ENCODE measurements at regions not wholly inside any gene's neighbourhood (a gene's known extent, or its start where the extent isn't known, plus 50 kb on each side); places are given as distances from the start of the nearest gene placed in this dataset.

DNA sequence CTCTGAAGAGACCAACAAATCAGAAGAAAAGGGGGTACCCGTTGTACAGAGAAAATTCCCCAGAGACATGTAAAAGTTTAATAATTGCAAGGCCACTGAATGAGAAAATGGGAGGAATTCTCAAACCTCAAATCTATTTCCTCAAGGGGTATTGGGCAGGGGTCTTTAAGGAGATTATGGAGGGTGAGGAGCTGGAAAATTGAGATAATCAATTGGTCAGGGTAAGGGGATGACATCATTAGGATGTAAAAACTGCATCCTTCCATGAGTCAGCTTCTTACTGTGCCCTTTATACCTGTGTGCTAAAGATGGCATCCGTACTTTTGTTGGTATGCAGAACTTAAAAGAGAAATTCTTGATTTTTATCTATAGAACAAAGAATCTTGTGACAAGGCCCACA, 641.5 kb downstream of the LRFN5 start:
- no peaks in the 10 kb centered on the region for H3K79me2 ChIP-seq (ENCODE audit: control insufficient read depth, insufficient read depth, low read length)
- DNase-seq (ENCODE audit: low read depth, low spot score) (no peak), FAIRE-seq (no peak)
- H3K4me2 ChIP-seq (ENCODE audit: insufficient read depth, low read length): no peak overlapping the region
- ChIA-PET CTCF (no interaction called here), POLR2A (no interaction called here)
- no peak overlapping the region for H2AFZ ChIP-seq (ENCODE audit: low read depth, low read length)
- H3K36me3 ChIP-seq (ENCODE audit: control insufficient read depth in 2 of 2, extremely low read depth in 1 of 2, insufficient read depth in 2 of 2, low read length in 2 of 2): no peaks in the 10 kb centered on the region
- no peak overlapping the region for H3K4me3 ChIP-seq (replicated peaks in 1 of 3; ENCODE audit: insufficient read depth in 1 of 3, low read depth in 1 of 3, low read length in 3 of 3)
- intact Hi-C loops (cut with micrococcal nuclease) (no loop called here), dilution Hi-C loops (cut with MboI; ENCODE audit: extremely low pct_ligation_motif_present, low sequenced_read_pairs) (no loop called here)
- H3K27ac ChIP-seq (ENCODE audit: insufficient read depth, low read depth, low read length): no peak overlapping the region
- no peaks in the 10 kb centered on the region for H3K9me1 ChIP-seq (replicated peaks; ENCODE audit: control insufficient read depth, extremely low read depth, insufficient read depth, low read length)
- no peaks in the 10 kb centered on the region for H4K20me1 ChIP-seq (replicated peaks; ENCODE audit: control insufficient read depth, extremely low read depth, insufficient read depth, low read length)
- H3K9me3 ChIP-seq (replicated peaks; ENCODE audit: control insufficient read depth, insufficient read depth, low read length): no peaks in the 10 kb centered on the region
- TF ChIP-seq, protein P1, sequence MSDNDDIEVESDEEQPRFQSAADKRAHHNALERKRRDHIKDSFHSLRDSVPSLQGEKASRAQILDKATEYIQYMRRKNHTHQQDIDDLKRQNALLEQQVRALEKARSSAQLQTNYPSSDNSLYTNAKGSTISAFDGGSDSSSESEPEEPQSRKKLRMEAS (IDR thresholded peaks at IDR 0.05; ENCODE audit: insufficient read depth, insufficient read length): no peak
- TF ChIP-seq JUN (IDR thresholded peaks at IDR 0.05; ENCODE audit: borderline replicate concordance, insufficient read depth, insufficient read length, low read depth) (no peak), EZH2 (IDR thresholded peaks at IDR 0.05; ENCODE audit: borderline replicate concordance, low read depth, low read length, severe bottlenecking) (no peak), POLR2A (IDR thresholded peaks at IDR 0.05; ENCODE audit: low read depth, low read length) (no peak), FOS (IDR thresholded peaks at IDR 0.05; ENCODE audit: borderline replicate concordance, insufficient read depth, low read length) (no peak), MYC (IDR thresholded peaks at IDR 0.05; ENCODE audit: low read depth, low read length) (no peak), GATA2 (IDR thresholded peaks at IDR 0.05; ENCODE audit: insufficient read depth, insufficient read length, low read depth, low read length) (no peak), POLR2AphosphoS5 (IDR thresholded peaks at IDR 0.05; ENCODE audit: insufficient read depth, low read depth, low read length) (no peak)
- TF ChIP-seq, protein P2, sequence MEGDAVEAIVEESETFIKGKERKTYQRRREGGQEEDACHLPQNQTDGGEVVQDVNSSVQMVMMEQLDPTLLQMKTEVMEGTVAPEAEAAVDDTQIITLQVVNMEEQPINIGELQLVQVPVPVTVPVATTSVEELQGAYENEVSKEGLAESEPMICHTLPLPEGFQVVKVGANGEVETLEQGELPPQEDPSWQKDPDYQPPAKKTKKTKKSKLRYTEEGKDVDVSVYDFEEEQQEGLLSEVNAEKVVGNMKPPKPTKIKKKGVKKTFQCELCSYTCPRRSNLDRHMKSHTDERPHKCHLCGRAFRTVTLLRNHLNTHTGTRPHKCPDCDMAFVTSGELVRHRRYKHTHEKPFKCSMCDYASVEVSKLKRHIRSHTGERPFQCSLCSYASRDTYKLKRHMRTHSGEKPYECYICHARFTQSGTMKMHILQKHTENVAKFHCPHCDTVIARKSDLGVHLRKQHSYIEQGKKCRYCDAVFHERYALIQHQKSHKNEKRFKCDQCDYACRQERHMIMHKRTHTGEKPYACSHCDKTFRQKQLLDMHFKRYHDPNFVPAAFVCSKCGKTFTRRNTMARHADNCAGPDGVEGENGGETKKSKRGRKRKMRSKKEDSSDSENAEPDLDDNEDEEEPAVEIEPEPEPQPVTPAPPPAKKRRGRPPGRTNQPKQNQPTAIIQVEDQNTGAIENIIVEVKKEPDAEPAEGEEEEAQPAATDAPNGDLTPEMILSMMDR (IDR thresholded peaks at IDR 0.05; ENCODE audit: extremely low read depth in 1 of 2, insufficient read depth in 1 of 2, low read depth in 1 of 2, low read length in 2 of 2): no peak
- H3K4me1 ChIP-seq (ENCODE audit: control insufficient read depth, extremely low read depth, insufficient read depth, low read length): no peaks in the 10 kb centered on the region
- no peaks in the 10 kb centered on the region for H3K27me3 ChIP-seq (ENCODE audit: control insufficient read depth in 2 of 2, insufficient read depth in 2 of 2, low read length in 2 of 2)
- no TSS peak for BruUV-seq (replicated peaks)
- no peak overlapping the region for H3K9ac ChIP-seq (replicated peaks; ENCODE audit: extremely low read depth, insufficient read depth, low read length)

All from endothelial cell of umbilical vein (primary cell).